ENCODE measurements at regions not wholly inside any gene's neighbourhood (a gene's known extent, or its start where the extent isn't known, plus 50 kb on each side); places are given as distances from the start of the nearest gene placed in this dataset.

GRCh38 chr22:44618400-44618799 lies 83.6 kb upstream of the PRR5 start:
- H3K4me3 Mint-ChIP-seq: no peak overlapping the region
- peaks cover 10% of the 10 kb centered on the region for H3K4me1 Mint-ChIP-seq
- H3K27me3 Mint-ChIP-seq (ENCODE audit: low read depth): no peaks in the 10 kb centered on the region
- no peak for DNase-seq (ENCODE audit: low read depth, low spot score)
- no peak for TF ChIP-seq CTCF (conservative IDR thresholded peaks at IDR 0.05)
- H3K27ac Mint-ChIP-seq (ENCODE audit: unreplicated experiment): no peak overlapping the region
- no peaks in the 10 kb centered on the region for H3K9me3 Mint-ChIP-seq
- no peaks in the 10 kb centered on the region for H3K36me3 Mint-ChIP-seq (ENCODE audit: low read depth)

GRCh38 chr22:44617828-44618227 lies 84.2 kb upstream of the PRR5 start:
- Mint-ChIP-seq H3K36me3 (ENCODE audit: low read depth) (no peaks in the 10 kb centered on the region), H3K4me1 (peaks cover 10% of the 10 kb centered on the region), H3K27me3 (ENCODE audit: low read depth) (no peaks in the 10 kb centered on the region), H3K9me3 (no peaks in the 10 kb centered on the region), H3K27ac (ENCODE audit: unreplicated experiment) (no peak overlapping the region), H3K4me3 (no peak overlapping the region)
- DNase-seq (ENCODE audit: low read depth, low spot score): no peak
- no peak for TF ChIP-seq CTCF (conservative IDR thresholded peaks at IDR 0.05)

GRCh38 chr22:44616882-44617655 lies 84.9 kb upstream of the PRR5 start:
- Mint-ChIP-seq H3K27me3 (ENCODE audit: low read depth) (no peaks in the 10 kb centered on the region), H3K4me3 (no peak overlapping the region), H3K4me1 (peaks cover 4% of the 10 kb centered on the region), H3K27ac (ENCODE audit: unreplicated experiment) (no peak overlapping the region), H3K36me3 (ENCODE audit: low read depth) (no peaks in the 10 kb centered on the region), H3K9me3 (no peaks in the 10 kb centered on the region)
- TF ChIP-seq CTCF (conservative IDR thresholded peaks at IDR 0.05): no peak
- DNase-seq (ENCODE audit: low read depth, low spot score): no peak

GRCh38 chr22:44616461-44616860 lies 85.5 kb upstream of the PRR5 start:
- H3K4me3 Mint-ChIP-seq: no peak overlapping the region
- TF ChIP-seq CTCF (conservative IDR thresholded peaks at IDR 0.05): no peak
- no peak overlapping the region for H3K27ac Mint-ChIP-seq (ENCODE audit: unreplicated experiment)

GRCh38 chr22:44615602-44616180 lies 86.3 kb upstream of the PRR5 start:
- Mint-ChIP-seq H3K9me3 (no peaks in the 10 kb centered on the region), H3K27me3 (ENCODE audit: low read depth) (no peaks in the 10 kb centered on the region), H3K36me3 (ENCODE audit: low read depth) (no peaks in the 10 kb centered on the region), H3K27ac (ENCODE audit: unreplicated experiment) (no peak overlapping the region), H3K4me1 (peaks cover 4% of the 10 kb centered on the region), H3K4me3 (no peak overlapping the region)
- DNase-seq (ENCODE audit: low read depth, low spot score): no peak
- no peak for TF ChIP-seq CTCF (conservative IDR thresholded peaks at IDR 0.05)

More at GRCh38 chr22:44616461-44616860, 85.5 kb upstream of the PRR5 start:
- Mint-ChIP-seq H3K4me1 (peaks cover 4% of the 10 kb centered on the region), H3K9me3 (no peaks in the 10 kb centered on the region), H3K36me3 (ENCODE audit: low read depth) (no peaks in the 10 kb centered on the region), H3K27me3 (ENCODE audit: low read depth) (no peaks in the 10 kb centered on the region)
- no peak for DNase-seq (ENCODE audit: low read depth, low spot score)

All from neural crest cell (in vitro differentiated cells).